K562 (cell line): ENCODE measurements at regions not wholly inside any gene's neighbourhood (a gene's known extent, or its start where the extent isn't known, plus 50 kb on each side); places are given as distances from the start of the nearest gene placed in this dataset.

Experiments
- MEF2A ChIP-seq: IDR thresholded peaks from 2 replicates; pipeline ENCODE4 v1.6.1; 2011; ENCODE audit warnings: low read depth, mild to moderate bottlenecking, low read length, moderate library complexity; ENCODE audit not compliant: control insufficient read depth
- ZKSCAN1 ChIP-seq: fragments of 150-350 bp; IDR thresholded peaks from 2 replicates; pipeline ENCODE4 v1.6.1; 2016; ENCODE audit warnings: low read depth, low read length
- ZNF830 ChIP-seq: fragments of 250-450 bp; sonication (Bioruptor Pico); IDR thresholded peaks from 2 replicates; pipeline ENCODE4 v1.5.0; 2021; ENCODE audit warnings: mild to moderate bottlenecking

DNA sequence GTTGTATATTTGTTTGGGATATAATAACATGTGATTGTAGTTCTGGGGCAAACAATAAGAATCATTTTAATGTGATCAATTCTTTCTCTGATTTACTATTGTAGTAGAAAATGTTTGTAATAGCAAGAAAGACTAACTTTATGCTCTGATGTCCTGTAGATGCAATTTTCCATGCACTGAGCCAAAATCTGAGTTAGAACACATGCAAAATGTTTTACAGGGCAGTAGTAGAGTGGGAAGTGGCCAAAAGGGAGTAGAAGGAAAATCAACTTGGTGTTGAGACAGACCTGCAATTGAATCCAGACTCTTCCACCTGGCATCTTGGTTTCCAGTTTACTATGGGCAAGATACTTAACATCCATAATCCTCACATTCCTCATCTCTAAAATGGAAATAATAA lies 93.5 kb upstream of the BMP5 start:
- TF ChIP-seq MEF2A (no peak), ZKSCAN1 (no peak), ZNF830 (CRISPR knock-in tag) (no peak)
